ENCODE measurements at regions not wholly inside any gene's neighbourhood (a gene's known extent, or its start where the extent isn't known, plus 50 kb on each side); places are given as distances from the start of the nearest gene placed in this dataset.

- TF ChIP-seq ZBTB11 (CRISPR knock-in tag; IDR thresholded peaks at IDR 0.05) = no peak
These were observed 283.9 kb downstream of the BCHE start (continued) for GRCh38 chr3:165553371-165553770.

- Histone ChIP-seq H3K27ac (ENCODE audit: extremely low read depth, low read depth, low read length) (no peak overlapping the region), H3K4me1 (replicated peaks in 1 of 2; ENCODE audit: control insufficient read depth in 2 of 2, insufficient read depth in 2 of 2, low read length in 2 of 2) (no peaks in the 10 kb centered on the region), H3K9me1 (ENCODE audit: control insufficient read depth, insufficient read depth, low read length) (no peaks in the 10 kb centered on the region), H3K27me3 (ENCODE audit: control insufficient read depth in 2 of 2, insufficient read depth in 2 of 2, low read length in 2 of 2) (no peaks in the 10 kb centered on the region), H3K9ac (ENCODE audit: insufficient read depth in 1 of 2, low read depth in 2 of 2, low read length in 2 of 2) (no peak overlapping the region), H4K20me1 (replicated peaks; ENCODE audit: control insufficient read depth, insufficient read depth, low read length) (no peaks in the 10 kb centered on the region), H3K4me2 (ENCODE audit: insufficient read depth, low read length) (no peak overlapping the region), H3K9me3 (replicated peaks; ENCODE audit: control insufficient read depth, insufficient read depth, low read depth, low read length) (no peaks in the 10 kb centered on the region), H3K4me3 (no peak overlapping the region), H2AFZ (ENCODE audit: low read depth, low read length) (no peak overlapping the region), H3K36me3 (ENCODE audit: control insufficient read depth, insufficient read depth, low read length) (no peaks in the 10 kb centered on the region), H3K79me2 (ENCODE audit: control insufficient read depth, insufficient read depth, low read length) (no peaks in the 10 kb centered on the region)
- intact Hi-C loops (cut with micrococcal nuclease) (no loop called here), in situ Hi-C loops (cut with MboI) (no loop called here)
- 3% methylated on average over 5 of the region's 5 CpGs for WGBS (ENCODE audit: insufficient coverage, low coverage, missing lambda C conversion rate)
- ChIA-PET CTCF (ENCODE audit: low intra/inter-chr PET ratio) (no interaction called here), POLR2A (no interaction called here)
- ATAC-seq = no peak
- FAIRE-seq = no peak
- no peak for DNase-seq (ENCODE audit: extremely low read depth in 1 of 4, low spot score in 3 of 4)
- no TSS peak for BruUV-seq (replicated peaks)
- no peak for TF ChIP-seq ZNF140 (CRISPR knock-in tag; IDR thresholded peaks at IDR 0.05)
- TF ChIP-seq ZNF398 (CRISPR knock-in tag; IDR thresholded peaks at IDR 0.05) = no peak
- no peak for TF ChIP-seq TAF9B (IDR thresholded peaks at IDR 0.05; ENCODE audit: partially characterized antibody)
- no peak for TF ChIP-seq ZNF436 (CRISPR knock-in tag; IDR thresholded peaks at IDR 0.05)
- no peak for TF ChIP-seq BCL6 (CRISPR knock-in tag; IDR thresholded peaks at IDR 0.05)
- TF ChIP-seq MTF1 (CRISPR knock-in tag; IDR thresholded peaks at IDR 0.05; ENCODE audit: borderline replicate concordance) = no peak
- TF ChIP-seq E2F3 (CRISPR knock-in tag; IDR thresholded peaks at IDR 0.05) = no peak
- no peak for TF ChIP-seq GATA2 (CRISPR knock-in tag; IDR thresholded peaks at IDR 0.05)
- TF ChIP-seq VEZF1 (CRISPR knock-in tag; IDR thresholded peaks at IDR 0.05) = no peak
- no peak for TF ChIP-seq ZBTB11 (CRISPR knock-in tag; IDR thresholded peaks at IDR 0.05)
- TF ChIP-seq ZNF311 (CRISPR knock-in tag; IDR thresholded peaks at IDR 0.05) = no peak
These were observed 287.6 kb downstream of the BCHE start for GRCh38 chr3:165549665-165550064.
